ENCODE measurements at regions not wholly inside any gene's neighbourhood (a gene's known extent, or its start where the extent isn't known, plus 50 kb on each side); places are given as distances from the start of the nearest gene placed in this dataset.

DNA sequence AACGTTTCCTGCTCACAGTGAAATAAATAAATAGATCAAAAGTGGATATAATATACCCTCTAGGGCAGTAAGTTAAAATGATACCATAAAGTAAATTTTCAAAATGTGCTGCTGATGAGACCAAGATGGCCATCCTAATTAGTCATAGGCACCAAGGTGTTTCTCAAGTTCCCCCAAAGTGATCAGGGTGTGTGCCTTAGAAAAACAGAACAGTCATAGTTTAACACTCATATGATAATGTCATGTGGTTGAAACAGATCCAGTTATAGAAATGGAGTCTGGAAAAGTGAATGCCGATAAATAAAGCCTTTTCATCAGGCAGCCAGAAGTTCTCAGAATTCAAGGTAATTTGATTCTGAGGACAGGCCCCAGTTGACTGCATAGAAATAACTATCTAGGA, 161.5 kb upstream of the CDKN2B start:
- Histone ChIP-seq H3K79me2 (ENCODE audit: control insufficient read depth, insufficient read depth, low read length) (no peaks in the 10 kb centered on the region), H3K4me1 (ENCODE audit: control insufficient read depth in 2 of 2, insufficient read depth in 2 of 2, low read length in 2 of 2) (peaks cover 33 to 47% of the 10 kb centered on the region in 2 donors), H2AFZ (ENCODE audit: insufficient read depth, low read depth, low read length, poor library complexity, severe bottlenecking) (peak overlapping the region; percentile 64), H3K4me2 (replicated peaks; ENCODE audit: low read depth, low read length, poor library complexity, severe bottlenecking) (peak overlapping the region; percentile 53), H3K9me3 (ENCODE audit: control extremely low read depth in 1 of 3, control insufficient read depth in 2 of 3, insufficient read depth in 1 of 3, low read length in 2 of 3) (no peaks in the 10 kb centered on the region), H3K27me3 (replicated peaks in 1 of 4; ENCODE audit: control extremely low read depth in 1 of 4, control insufficient read depth in 3 of 4, insufficient read depth in 4 of 4, low read length in 3 of 4) (no peaks in the 10 kb centered on the region), H3K4me3 (ENCODE audit: control extremely low read depth in 1 of 5, extremely low read depth in 1 of 5, insufficient read depth in 1 of 5, low read depth in 2 of 5, low read length in 4 of 5) (peak overlapping the region in 1 of 5 experiments; percentile 5), H3K27ac (ENCODE audit: low read length in 2 of 2) (peak overlapping the region; percentile 79 to 83), H3K9ac (ENCODE audit: low read length) (no peak overlapping the region), H4K20me1 (ENCODE audit: control insufficient read depth, insufficient read depth, low read length, poor library complexity, severe bottlenecking) (no peaks in the 10 kb centered on the region), H3K36me3 (replicated peaks in 1 of 2; ENCODE audit: control extremely low read depth in 1 of 2, control insufficient read depth in 1 of 2, extremely low read depth in 1 of 2, insufficient read depth in 2 of 2, low read length in 1 of 2) (no peaks in the 10 kb centered on the region)
- H3K27me3 Mint-ChIP-seq, result no peaks in the 10 kb centered on the region
- no peak for ATAC-seq (ENCODE audit: low read depth)
- CTCF ChIA-PET, result no interaction called here
- intact Hi-C loops (cut with micrococcal nuclease), result loop anchor here (2.0 to 5.0 kb wide), 2 partner anchors 37 to 70 kb away; no protein-coding TSS in a partner anchor
- H3K4me1 Mint-ChIP-seq, result peaks cover 54% of the 10 kb centered on the region
- TF ChIP-seq EZH2 (IDR thresholded peaks at IDR 0.05; ENCODE audit: borderline replicate concordance, insufficient read depth, low read depth, low read length, poor library complexity, severe bottlenecking) (no peak), CTCF (IDR thresholded peaks at IDR 0.05) (no peak)
- POLR2A ChIA-PET, result no interaction called here
- no CpG with 5 or more reads among the region's 2 CpGs for WGBS (ENCODE audit: insufficient coverage)
- no peak for DNase-seq
- H3K4me3 Mint-ChIP-seq, result no peak overlapping the region
- peak overlapping the region; percentile 56 for H3K27ac Mint-ChIP-seq
- H3K9me3 Mint-ChIP-seq (ENCODE audit: insufficient read depth), result no peaks in the 10 kb centered on the region

- WGBS (ENCODE audit: insufficient coverage), result no CpG with 5 or more reads among the region's 2 CpGs
- POLR2A ChIA-PET, result no interaction called here
These were observed 162.0 kb upstream of the CDKN2B start for GRCh38 chr9:22170990-22171670.

More at GRCh38 chr9:22170990-22171670, 162.0 kb upstream of the CDKN2B start:
- Mint-ChIP-seq H3K4me1 (peaks cover 54% of the 10 kb centered on the region), H3K9me3 (ENCODE audit: insufficient read depth) (no peaks in the 10 kb centered on the region), H3K4me3 (peak overlapping the region; percentile 33), H3K27ac (peak overlapping the region; percentile 56), H3K27me3 (no peaks in the 10 kb centered on the region)
- intact Hi-C loops (cut with micrococcal nuclease), result loop anchor here (2.0 to 5.0 kb wide), 2 partner anchors 36 to 70 kb away; no protein-coding TSS in a partner anchor
- peak overlapping the region in 1 of 5 experiments; percentile 5 for H3K4me3 ChIP-seq (ENCODE audit: control extremely low read depth in 1 of 5, extremely low read depth in 1 of 5, insufficient read depth in 1 of 5, low read depth in 2 of 5, low read length in 4 of 5)
- DNase-seq (peak; percentile 60), ATAC-seq (ENCODE audit: low read depth) (peak; percentile 69)
- CTCF ChIA-PET, result no interaction called here
- H3K9me3 ChIP-seq (ENCODE audit: control extremely low read depth in 1 of 3, control insufficient read depth in 2 of 3, insufficient read depth in 1 of 3, low read length in 2 of 3), result no peaks in the 10 kb centered on the region
- H3K36me3 ChIP-seq (replicated peaks in 1 of 2; ENCODE audit: control extremely low read depth in 1 of 2, control insufficient read depth in 1 of 2, extremely low read depth in 1 of 2, insufficient read depth in 2 of 2, low read length in 1 of 2), result no peaks in the 10 kb centered on the region
- no peak for TF ChIP-seq EZH2 (IDR thresholded peaks at IDR 0.05; ENCODE audit: borderline replicate concordance, insufficient read depth, low read depth, low read length, poor library complexity, severe bottlenecking)
- TF ChIP-seq CTCF (IDR thresholded peaks at IDR 0.05), result no peak
- H3K4me2 ChIP-seq (replicated peaks; ENCODE audit: low read depth, low read length, poor library complexity, severe bottlenecking), result peak overlapping the region; percentile 53
- H3K9ac ChIP-seq (ENCODE audit: low read length), result peak overlapping the region; percentile 27
- H3K79me2 ChIP-seq (ENCODE audit: control insufficient read depth, insufficient read depth, low read length), result no peaks in the 10 kb centered on the region
- no peaks in the 10 kb centered on the region for H4K20me1 ChIP-seq (ENCODE audit: control insufficient read depth, insufficient read depth, low read length, poor library complexity, severe bottlenecking)
- H2AFZ ChIP-seq (ENCODE audit: insufficient read depth, low read depth, low read length, poor library complexity, severe bottlenecking), result peak overlapping the region; percentile 64
- H3K27me3 ChIP-seq (replicated peaks in 1 of 4; ENCODE audit: control extremely low read depth in 1 of 4, control insufficient read depth in 3 of 4, insufficient read depth in 4 of 4, low read length in 3 of 4), result no peaks in the 10 kb centered on the region
- H3K27ac ChIP-seq (ENCODE audit: low read length in 2 of 2), result peak overlapping the region; percentile 79 to 83
- H3K4me1 ChIP-seq (ENCODE audit: control insufficient read depth in 2 of 2, insufficient read depth in 2 of 2, low read length in 2 of 2), result peaks cover 36 to 47% of the 10 kb centered on the region in 2 donors
